Renal pelvis (tissue), 1 donor: ENCODE measurements at regions not wholly inside any gene's neighbourhood (a gene's known extent, or its start where the extent isn't known, plus 50 kb on each side); places are given as distances from the start of the nearest gene placed in this dataset.
"Not testable (repeated sequence)": the region's sequence is repeated elsewhere in the genome, so short reads cannot be mapped to it uniquely, and the experiment has no call there.

ENCODE experiments used
- DNase-seq: peaks from one replicate; pipeline ENCODE4 v3.0.0-alpha.2; 2013

GRCh38 chr10:57551774-57552173 is 715.9 kb downstream of the IPMK start:
- not testable (repeated sequence) for DNase-seq

DNA sequence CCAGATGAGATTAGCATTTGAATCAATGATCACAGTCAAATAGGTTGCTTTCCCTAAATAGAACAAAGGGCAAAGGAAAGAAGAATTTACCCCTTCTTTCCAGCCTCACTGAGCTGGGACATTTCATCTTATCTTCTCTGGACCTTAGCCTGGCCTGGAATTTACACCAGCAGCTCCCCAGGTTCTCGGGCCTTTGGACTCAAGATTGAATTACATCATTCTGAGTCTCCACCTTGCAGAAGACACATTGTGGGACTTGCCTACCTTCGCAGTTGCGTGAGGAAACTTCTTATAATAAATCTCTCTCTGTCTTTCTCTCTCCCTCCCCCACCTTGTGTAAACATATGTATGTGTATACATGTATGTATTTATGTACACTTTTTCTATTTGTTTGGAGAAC is 732.4 kb downstream of the IPMK start:
- no peak for DNase-seq

- DNase-seq = no peak
Observed at GRCh38 chr10:57513637-57514036, 754.1 kb downstream of the IPMK start.

DNA sequence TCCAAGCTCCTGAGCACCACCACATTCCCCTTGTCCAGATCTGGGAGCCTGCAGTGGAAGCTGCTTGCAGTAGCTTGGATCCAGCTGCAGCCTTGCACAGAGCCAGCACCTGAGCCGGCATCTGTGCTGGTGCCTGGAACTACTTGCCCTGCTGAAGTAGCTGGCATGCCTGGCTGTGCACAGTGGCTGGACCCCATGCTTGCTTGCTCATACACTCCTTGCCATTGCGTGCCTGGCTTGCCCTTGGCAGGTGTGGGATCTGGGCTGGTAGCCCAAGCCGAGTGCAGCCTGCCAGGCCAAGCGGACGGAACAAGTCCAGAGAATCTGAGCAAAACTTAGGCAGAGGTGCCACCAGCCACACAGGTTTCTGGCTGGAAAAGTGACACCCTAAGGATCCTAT is 759.9 kb downstream of the IPMK start:
- no peak for DNase-seq

DNA sequence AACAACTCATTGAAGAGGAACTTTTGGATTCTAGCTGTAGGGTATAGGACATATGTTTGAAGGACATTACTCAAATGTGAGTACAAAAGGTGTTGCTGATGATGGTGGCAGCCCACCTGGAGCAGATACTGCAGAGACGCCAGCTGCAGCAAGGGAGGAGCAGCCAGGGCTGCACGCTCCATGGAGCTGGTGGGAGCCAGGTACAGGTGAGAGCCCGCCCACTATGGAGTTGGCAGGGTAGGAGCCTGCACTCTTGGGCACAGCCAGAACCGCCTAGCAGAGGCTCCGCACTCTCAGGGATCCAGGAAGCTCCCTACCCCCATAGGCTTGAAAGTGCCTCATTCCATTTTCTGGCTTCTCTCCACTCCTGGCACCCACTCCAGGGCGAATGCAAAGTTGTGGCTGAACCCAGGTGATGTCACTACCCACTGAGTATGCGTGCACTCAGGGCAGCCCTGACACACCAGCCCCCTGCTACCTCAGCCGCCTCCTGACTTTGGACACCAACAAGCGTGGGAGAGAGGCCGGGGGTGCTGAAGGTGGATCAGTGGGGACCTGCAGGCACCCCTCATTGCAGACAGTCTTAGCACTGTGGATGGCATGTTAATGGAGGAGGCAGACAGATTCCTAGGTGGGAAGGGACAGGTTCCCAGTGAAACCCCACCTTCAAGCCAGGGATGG is 761.1 kb downstream of the IPMK start:
- DNase-seq = no peak

DNA sequence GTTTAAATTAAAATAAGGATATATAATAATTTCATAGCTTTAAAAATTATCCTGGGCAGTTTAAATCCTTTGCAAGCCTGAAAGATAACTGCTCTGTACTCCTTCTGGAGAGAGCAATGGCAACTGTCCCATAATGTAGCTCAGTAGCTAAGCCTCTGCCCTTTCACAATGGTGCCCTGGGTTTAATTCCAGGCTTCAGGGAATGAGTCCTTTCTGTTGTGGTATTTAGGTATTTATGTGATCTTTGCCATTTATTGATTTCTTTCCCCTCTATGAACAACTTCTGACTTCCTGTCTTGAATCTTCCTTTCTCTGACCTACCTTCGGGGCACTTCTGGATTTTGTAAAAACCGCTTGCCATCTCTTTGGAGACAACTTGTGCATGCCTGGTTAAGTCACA is 773.2 kb downstream of the IPMK start:
- no peak for DNase-seq

DNA sequence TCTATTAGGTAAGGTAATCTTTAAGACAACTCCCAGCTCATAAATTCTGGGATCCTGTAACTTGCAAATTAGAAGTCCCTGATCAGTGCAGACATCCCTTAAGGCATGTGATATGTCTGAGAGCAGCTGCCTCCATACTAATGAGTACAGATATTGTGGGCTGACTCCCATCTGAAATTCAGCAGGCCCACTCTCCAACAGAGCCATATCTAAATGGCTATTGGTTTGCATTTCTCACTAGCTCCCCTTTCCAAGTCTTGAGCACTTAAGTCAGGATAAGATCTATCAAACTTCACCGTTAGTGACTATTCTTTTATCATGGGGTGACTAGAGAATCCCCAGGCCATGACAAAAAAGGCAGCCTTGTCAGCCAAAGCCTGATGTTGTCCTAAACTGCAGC is 785.4 kb downstream of the IPMK start:
- no peak for DNase-seq

- DNase-seq = no peak
Observed at GRCh38 chr10:57472823-57473619, 794.7 kb downstream of the IPMK start.

GRCh38 chr10:57468894-57469432 is 798.7 kb downstream of the IPMK start:
- no peak for DNase-seq

- DNase-seq = no peak
Observed at GRCh38 chr10:57465155-57465554, 802.5 kb downstream of the IPMK start.

DNA sequence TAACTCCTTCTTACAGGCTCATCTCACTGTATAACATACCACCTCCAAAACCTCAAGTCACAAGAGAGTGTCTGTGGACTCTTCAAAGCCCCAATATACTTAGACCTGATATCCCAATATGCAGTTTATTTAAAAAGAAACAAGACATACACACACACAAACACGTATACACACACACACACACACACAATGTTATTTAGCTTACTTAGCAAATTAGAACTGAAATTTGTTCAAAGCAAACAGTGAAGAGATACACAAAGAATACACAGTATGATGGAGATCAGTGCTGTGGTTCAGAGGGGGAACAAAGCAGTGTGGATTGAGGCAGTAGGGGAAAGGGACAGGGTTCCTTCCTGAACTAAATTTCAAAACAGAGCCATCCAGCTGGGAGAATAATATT is 807.2 kb downstream of the IPMK start:
- no peak for DNase-seq

DNA sequence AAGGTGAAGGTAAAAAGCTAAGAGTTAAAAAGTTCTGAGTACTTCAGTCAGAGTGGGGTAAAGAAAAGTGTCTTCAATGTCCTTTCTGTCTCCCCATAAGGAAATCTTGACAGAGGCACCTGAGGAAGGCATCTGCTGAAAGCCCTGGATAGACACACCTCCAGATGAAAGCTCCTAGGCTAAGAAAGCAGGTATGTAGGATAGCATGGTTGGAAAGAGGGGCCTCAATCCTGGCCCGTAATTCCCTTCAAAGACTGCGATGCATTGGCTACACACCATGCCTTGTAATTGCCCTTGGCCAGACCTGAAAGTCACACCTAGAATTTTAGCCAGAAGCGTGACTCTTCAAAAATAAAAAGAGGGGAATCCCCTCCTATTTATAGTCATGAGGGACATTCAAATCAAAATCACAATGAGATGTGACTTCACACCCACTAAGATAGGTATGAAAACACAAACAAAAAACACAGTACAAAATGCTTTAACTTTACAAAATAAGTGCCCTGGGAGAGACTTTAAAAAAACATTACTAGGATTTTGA is 809.7 kb downstream of the IPMK start:
- DNase-seq = no peak

DNA sequence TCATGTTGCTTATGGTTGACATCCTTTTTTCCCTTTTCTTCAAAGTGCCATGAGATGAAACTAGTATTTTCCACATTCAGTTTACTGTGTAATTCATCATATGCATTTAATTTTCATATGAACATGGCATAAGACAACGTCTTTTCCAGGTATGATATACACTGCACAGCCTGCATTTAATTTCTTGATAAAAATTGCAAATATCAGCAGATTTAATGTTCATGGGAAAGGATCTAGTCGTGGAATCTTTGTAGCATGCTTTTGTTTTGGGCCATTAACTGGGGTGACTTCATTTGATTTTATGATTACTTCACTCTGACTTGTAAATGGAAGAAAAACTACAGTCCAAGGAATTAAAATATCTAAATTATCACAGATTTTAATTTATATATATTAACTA is 837.3 kb downstream of the IPMK start:
- DNase-seq = no peak

DNA sequence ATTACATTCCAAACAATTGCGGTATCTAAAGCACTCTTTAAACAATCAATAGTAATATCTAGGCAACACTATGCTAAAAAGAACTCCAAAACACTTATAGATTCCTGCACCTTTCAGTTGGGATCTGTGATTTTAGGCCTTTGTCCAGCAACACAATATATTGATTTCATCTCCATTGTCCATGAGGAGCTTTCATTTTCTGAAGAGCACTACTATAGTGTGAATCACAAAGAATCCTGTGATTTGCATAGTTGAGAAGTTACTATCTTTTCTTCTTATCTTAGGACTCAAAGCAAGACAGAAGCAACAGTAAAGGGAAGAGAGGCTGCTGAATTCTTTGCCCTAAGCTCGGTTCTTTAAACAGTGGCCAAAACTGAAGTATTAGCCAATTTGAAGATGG is 846.8 kb downstream of the IPMK start:
- no peak for DNase-seq

GRCh38 chr10:57418476-57418875 is 849.2 kb downstream of the IPMK start:
- DNase-seq = no peak

DNA sequence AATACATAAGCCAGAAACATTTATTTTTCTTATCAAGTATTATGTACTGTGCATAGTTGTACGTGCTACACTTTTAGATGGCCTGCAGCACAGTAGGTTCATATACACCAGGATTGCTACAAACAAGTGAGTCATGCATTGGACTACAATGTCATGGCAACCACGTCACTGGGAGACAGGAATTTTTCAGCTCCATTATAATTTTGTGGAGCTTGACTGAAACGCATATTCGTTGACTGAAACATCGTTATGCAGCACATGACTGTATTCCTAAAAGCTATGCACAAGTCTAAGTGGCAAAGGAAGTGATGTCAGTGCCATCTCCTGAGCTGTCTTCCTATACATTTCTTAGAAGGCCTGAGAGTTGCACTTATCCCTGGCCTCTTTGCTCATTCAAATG is 871.8 kb downstream of the IPMK start:
- DNase-seq = no peak

- DNase-seq = no peak
Observed at GRCh38 chr10:57367412-57367811, 900.3 kb downstream of the IPMK start.

DNA sequence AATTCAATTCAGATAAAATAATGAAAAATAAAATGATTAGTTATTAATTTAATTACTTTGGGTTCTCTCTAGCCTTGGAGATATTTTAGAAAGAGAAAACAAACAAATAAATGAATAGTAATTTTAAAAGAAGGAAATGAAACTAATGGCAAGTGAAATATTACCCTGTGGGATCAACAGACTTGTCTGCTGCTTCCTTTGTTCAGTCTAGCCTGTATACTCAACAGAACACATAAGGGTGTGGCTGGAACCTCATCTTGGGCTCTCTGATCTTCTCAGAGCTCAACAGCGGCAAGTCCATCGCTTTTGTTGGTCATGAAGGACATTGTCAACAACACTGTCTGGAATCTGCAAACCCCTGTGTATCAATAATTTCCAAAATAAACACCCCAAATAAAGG is 904.9 kb downstream of the IPMK start:
- no peak for DNase-seq

DNA sequence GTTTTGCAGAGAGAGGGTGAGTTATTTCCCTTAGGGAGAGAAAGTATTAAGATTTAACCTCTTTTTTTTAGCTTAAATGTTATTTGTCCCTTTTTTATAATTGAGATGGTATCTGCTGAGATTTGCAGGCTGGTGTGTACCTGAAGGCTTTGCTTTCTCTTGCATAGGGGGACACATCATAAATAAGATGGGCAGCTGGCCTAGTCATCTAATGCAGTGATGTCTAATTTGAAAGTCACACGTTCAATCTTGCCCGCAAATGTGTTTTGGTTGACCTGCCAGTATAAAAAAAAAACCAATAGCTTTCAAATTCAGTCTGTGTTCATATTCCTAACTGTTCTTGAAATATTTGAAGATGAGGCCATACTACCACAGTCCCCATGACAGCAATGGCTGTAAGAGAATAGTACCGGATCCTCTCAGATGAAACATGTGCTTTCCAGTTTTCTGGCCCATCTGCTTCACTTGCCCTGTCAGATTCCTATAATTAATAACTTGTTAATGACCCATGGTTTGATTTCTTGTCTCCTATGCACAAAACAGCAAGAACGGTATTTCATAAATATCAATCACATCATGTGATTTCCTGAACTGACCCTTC is 914.2 kb downstream of the IPMK start:
- no peak for DNase-seq

GRCh38 chr10:57351076-57351475 is 916.6 kb downstream of the IPMK start:
- DNase-seq = no peak

- no peak for DNase-seq
Observed at GRCh38 chr10:57341294-57341693, 926.4 kb downstream of the IPMK start.

DNA sequence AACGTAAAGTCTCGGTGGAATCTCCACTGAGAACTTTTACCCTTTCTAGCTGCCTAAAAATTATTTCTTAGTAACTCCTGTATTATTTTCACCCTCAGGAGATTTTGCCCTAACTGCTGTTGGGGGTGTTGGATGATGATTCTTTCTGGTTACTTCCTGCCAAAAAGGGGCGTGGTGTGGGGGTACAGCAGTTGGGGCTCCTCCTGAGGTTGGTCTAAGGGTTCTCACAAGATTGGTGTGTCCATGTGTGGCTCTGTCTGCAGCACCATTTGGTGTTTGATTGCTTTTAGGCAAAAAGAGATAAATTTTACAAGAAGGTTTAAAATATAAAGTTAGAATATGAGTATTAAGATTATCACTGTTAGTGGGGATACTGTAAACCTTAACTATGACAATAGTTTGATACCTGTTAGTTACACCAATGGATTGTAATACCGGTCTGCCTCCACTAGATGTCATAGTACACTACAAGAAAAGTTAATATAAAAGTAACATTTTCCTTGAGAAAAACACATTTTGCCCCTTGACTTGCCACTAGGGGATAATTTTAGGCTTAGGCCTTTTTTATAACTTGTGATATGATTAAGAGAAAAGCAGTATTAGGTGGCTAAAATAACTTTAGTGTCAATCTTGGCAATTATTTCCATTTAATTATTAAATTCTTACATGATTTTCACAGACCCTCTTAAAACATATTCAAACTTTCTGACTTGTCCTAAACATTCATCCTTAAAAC is 928.7 kb downstream of the IPMK start:
- peak; percentile 22 for DNase-seq
